ENCODE measurements at regions not wholly inside any gene's neighbourhood (a gene's known extent, or its start where the extent isn't known, plus 50 kb on each side); places are given as distances from the start of the nearest gene placed in this dataset.

DNA sequence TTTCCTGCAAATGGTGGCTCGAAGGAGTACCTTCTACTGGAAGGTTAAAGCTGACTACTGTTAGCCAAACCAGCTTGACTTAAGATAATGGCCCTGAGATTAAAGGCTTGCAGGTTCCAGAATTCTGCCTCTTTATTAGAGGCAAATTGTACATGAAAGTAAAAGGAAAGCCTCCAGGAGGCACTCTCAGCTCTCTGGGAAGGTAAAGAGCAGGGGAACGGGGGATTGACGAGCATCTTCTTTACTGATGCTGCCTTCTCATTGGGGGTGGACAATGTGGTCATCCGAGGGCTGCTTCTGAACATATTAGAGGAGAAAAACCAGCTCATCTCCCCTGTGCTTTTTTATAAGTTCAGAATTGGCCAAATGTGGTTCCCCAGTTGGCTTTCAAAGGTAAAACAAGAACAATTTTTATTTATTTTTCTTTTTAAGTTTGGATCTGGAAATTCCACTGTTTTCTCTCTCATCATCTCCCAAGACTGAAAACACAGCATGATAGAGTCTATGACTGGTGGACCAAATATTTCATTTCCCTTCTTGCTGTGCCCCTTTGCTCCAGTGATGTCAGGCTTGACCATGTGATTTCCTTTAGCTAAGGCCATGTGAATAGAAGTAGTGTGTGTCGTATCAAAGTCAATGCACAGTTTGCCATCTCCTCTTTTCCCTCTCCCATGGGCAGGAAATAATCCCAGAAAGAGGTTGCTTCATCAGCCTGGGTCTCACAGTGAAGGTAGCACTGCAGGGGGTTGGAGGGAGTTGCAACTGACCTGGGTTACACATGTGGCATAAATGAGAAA is 292.7 kb downstream of the PRDM2 start:
- H3K9me3 ChIP-seq (ENCODE audit: control insufficient read depth in 1 of 2, low read length in 2 of 2), result no peaks in the 10 kb centered on the region
- ChIA-PET CTCF (ENCODE audit: partially characterized antibody) (no interaction called here), POLR2A (ENCODE audit: partially characterized antibody) (no interaction called here)
- H3K36me3 ChIP-seq (ENCODE audit: insufficient read depth, low read length), result no peaks in the 10 kb centered on the region
- Mint-ChIP-seq H3K4me1 (no peaks in the 10 kb centered on the region), H3K4me3 (no peak overlapping the region), H3K36me3 (no peaks in the 10 kb centered on the region), H3K9me3 (peaks cover 5 to 22% (median 14%) of the 10 kb centered on the region in 8 donors), H3K27ac (no peak overlapping the region), H3K27me3 (peaks cover 16 to 20% of the 10 kb centered on the region in 2 donors)
- no peaks in the 10 kb centered on the region for H3K4me1 ChIP-seq (ENCODE audit: insufficient read depth, low read length)
- DNase-seq, result no peak
- H3K27ac ChIP-seq (ENCODE audit: low read depth, low read length), result no peak overlapping the region
- H3K4me3 ChIP-seq (ENCODE audit: low read length in 2 of 2), result no peak overlapping the region
- H3K27me3 ChIP-seq (ENCODE audit: insufficient read depth, low read length), result no peaks in the 10 kb centered on the region
- intact Hi-C loops (cut with micrococcal nuclease), result no loop called here

DNA sequence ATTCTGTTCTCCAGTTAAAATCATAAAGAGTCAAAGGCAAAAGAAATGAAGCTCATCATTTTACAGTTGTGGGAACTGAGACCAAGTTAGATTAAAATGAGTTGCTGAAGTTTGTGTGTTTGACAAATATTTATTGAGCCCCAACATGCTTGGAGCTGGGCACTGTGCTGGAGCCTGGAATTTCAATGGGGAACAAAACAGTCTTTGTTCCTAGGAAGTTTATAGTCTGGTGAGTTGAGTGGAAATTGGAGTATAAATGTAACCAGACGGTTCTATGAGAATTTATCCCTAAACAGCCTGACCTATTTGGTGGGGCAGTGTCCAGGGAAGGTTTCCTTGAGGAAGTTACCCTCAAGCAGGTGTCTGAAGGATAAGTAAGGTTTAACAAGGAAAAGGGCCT is 294.4 kb downstream of the PRDM2 start:
- Mint-ChIP-seq H3K27me3 (peaks cover 16 to 20% of the 10 kb centered on the region in 2 donors), H3K27ac (no peak overlapping the region), H3K4me3 (no peak overlapping the region), H3K9me3 (peaks cover 5 to 32% (median 22%) of the 10 kb centered on the region in 8 donors), H3K36me3 (no peaks in the 10 kb centered on the region), H3K4me1 (no peaks in the 10 kb centered on the region)
- Histone ChIP-seq H3K9me3 (ENCODE audit: control insufficient read depth in 1 of 2, low read length in 2 of 2) (no peaks in the 10 kb centered on the region), H3K4me1 (ENCODE audit: insufficient read depth, low read length) (no peaks in the 10 kb centered on the region), H3K27ac (ENCODE audit: low read depth, low read length) (no peak overlapping the region), H3K27me3 (ENCODE audit: insufficient read depth, low read length) (no peaks in the 10 kb centered on the region), H3K36me3 (ENCODE audit: insufficient read depth, low read length) (no peaks in the 10 kb centered on the region), H3K4me3 (ENCODE audit: low read length in 2 of 2) (no peak overlapping the region)
- no peak for DNase-seq
- ChIA-PET POLR2A (ENCODE audit: partially characterized antibody) (no interaction called here), CTCF (ENCODE audit: partially characterized antibody) (no interaction called here)
- intact Hi-C loops (cut with micrococcal nuclease), result no loop called here

DNA sequence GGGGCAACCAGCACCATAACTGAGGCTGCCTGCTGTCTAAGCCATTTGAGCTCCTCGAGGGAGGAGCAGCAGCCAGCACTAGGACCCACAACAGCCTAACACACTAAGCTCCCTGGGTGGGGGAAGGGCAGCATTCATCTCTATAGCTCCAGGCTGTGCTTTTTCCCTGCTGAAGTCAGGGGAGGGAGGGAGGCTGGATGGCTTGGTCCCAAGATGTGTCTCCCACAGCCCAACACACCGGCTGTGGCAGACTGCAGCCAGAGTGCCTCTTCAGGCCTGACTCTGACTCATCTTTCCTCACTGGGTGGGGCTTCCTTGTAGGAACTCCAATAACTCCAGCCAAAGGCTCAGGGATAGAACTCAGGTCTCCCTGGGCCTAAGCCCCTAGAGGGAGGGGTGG is 296.3 kb downstream of the PRDM2 start:
- H3K36me3 Mint-ChIP-seq, result peaks cover 0 to 3% of the 10 kb centered on the region in 2 donors
- CTCF ChIA-PET (ENCODE audit: partially characterized antibody), result no interaction called here

DNA sequence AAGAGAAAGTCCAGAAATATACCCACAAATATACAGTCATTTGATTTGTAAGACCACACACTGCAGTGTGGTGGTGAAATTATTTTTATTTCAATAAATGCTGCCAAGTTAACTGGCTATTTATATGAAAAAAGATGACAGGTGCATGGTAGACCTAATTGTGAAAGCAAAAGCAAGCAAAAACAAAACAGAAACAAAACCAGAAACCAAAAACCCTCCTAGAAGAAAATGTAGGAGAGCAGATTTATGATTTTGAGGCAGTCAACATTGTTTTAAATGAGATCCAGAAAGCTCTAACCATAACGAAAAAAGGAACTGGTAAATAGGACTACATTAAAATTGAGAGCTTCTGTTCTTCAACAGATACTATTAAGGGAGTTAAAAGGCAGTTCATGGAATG is 303.6 kb downstream of the PRDM2 start:
- peaks cover 0 to 1% of the 10 kb centered on the region in 2 donors for H3K27me3 Mint-ChIP-seq
- intact Hi-C loops (cut with micrococcal nuclease), result no loop called here
- H3K4me1 Mint-ChIP-seq, result no peaks in the 10 kb centered on the region
- CTCF ChIA-PET (ENCODE audit: partially characterized antibody), result no interaction called here
- H3K27me3 ChIP-seq (ENCODE audit: insufficient read depth, low read length), result no peaks in the 10 kb centered on the region
- no peak overlapping the region for H3K4me3 ChIP-seq (ENCODE audit: low read length in 2 of 2)
- H3K36me3 ChIP-seq (ENCODE audit: insufficient read depth, low read length), result no peaks in the 10 kb centered on the region
- POLR2A ChIA-PET (ENCODE audit: partially characterized antibody), result no interaction called here
- H3K9me3 ChIP-seq (ENCODE audit: control insufficient read depth in 1 of 2, low read length in 2 of 2), result no peaks in the 10 kb centered on the region
- no peaks in the 10 kb centered on the region for H3K4me1 ChIP-seq (ENCODE audit: insufficient read depth, low read length)
- no peak overlapping the region for H3K27ac Mint-ChIP-seq
- no peak overlapping the region for H3K27ac ChIP-seq (ENCODE audit: low read depth, low read length)
- DNase-seq, result no peak
- peaks cover 8 to 47% (median 25%) of the 10 kb centered on the region in 8 donors for H3K9me3 Mint-ChIP-seq
- H3K4me3 Mint-ChIP-seq, result no peak overlapping the region
- H3K36me3 Mint-ChIP-seq, result peaks cover 0 to 3% of the 10 kb centered on the region in 2 donors

More for the DNA sequence above, 296.3 kb downstream of the PRDM2 start:
- Mint-ChIP-seq H3K4me1 (no peaks in the 10 kb centered on the region), H3K27ac (no peak overlapping the region), H3K27me3 (peaks cover 13 to 20% of the 10 kb centered on the region in 2 donors), H3K9me3 (peaks cover 9 to 48% (median 33%) of the 10 kb centered on the region in 8 donors), H3K4me3 (no peak overlapping the region)
- Histone ChIP-seq H3K27me3 (ENCODE audit: insufficient read depth, low read length) (no peaks in the 10 kb centered on the region), H3K4me1 (ENCODE audit: insufficient read depth, low read length) (no peaks in the 10 kb centered on the region), H3K4me3 (ENCODE audit: low read length in 2 of 2) (no peak overlapping the region), H3K27ac (ENCODE audit: low read depth, low read length) (no peak overlapping the region), H3K9me3 (ENCODE audit: control insufficient read depth in 1 of 2, low read length in 2 of 2) (no peaks in the 10 kb centered on the region), H3K36me3 (ENCODE audit: insufficient read depth, low read length) (no peaks in the 10 kb centered on the region)
- POLR2A ChIA-PET (ENCODE audit: partially characterized antibody), result no interaction called here
- no peak for DNase-seq
- intact Hi-C loops (cut with micrococcal nuclease), result no loop called here

DNA sequence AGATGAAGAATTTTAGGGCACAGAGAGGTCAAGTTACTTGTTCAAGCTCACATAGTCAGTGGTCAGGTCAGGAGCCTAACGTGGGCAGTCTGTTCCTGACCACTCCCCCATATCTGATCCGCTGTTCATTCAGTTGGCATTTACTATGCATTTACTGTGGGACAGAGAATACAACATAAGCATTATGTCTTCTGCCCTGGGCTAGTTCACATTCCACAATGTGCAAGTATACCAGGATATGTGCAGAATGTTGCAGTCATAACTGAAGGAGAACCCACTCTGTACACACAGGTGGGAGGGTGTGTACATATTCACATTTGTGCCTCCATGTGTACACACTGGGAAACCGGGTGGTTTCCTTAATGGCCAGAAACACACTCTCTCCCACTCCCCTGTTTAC is 309.6 kb downstream of the PRDM2 start:
- Mint-ChIP-seq H3K27ac (no peak overlapping the region), H3K9me3 (peaks cover 0 to 9% (median 4%) of the 10 kb centered on the region in 8 donors), H3K36me3 (no peaks in the 10 kb centered on the region), H3K4me3 (no peak overlapping the region), H3K27me3 (peaks cover 1 to 3% of the 10 kb centered on the region in 2 donors), H3K4me1 (no peaks in the 10 kb centered on the region)
- Histone ChIP-seq H3K27ac (ENCODE audit: low read depth, low read length) (no peak overlapping the region), H3K9me3 (ENCODE audit: control insufficient read depth in 1 of 2, low read length in 2 of 2) (no peaks in the 10 kb centered on the region), H3K27me3 (ENCODE audit: insufficient read depth, low read length) (no peaks in the 10 kb centered on the region), H3K4me1 (ENCODE audit: insufficient read depth, low read length) (no peaks in the 10 kb centered on the region), H3K36me3 (ENCODE audit: insufficient read depth, low read length) (no peaks in the 10 kb centered on the region), H3K4me3 (ENCODE audit: low read length in 2 of 2) (no peak overlapping the region)
- intact Hi-C loops (cut with micrococcal nuclease), result no loop called here
- ChIA-PET POLR2A (ENCODE audit: partially characterized antibody) (no interaction called here), CTCF (ENCODE audit: partially characterized antibody) (no interaction called here)
- no peak for DNase-seq

DNA sequence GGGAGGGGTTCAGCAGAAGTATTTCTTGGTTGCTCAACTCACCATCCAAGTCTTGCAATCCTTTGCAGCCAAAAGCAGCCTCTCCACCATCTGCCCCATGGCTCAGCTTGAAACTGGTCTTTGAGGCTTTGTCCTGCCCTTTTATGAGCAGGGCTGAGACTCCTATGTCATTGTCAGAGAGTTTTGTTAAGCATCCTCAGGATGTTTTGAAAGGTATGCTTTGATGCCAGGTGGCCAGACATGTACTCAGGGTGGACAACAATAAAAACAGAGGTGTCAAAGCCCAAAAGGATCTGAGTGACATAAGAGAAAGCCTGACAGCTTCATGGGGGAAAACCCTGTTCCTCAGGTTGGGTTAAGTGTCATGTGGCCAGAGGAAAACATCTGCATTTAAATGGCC is 310.5 kb downstream of the PRDM2 start:
- Mint-ChIP-seq H3K27me3 (peaks cover 2 to 3% of the 10 kb centered on the region in 2 donors), H3K4me1 (no peaks in the 10 kb centered on the region), H3K36me3 (no peaks in the 10 kb centered on the region), H3K9me3 (peaks cover 0 to 9% (median 4%) of the 10 kb centered on the region in 8 donors), H3K4me3 (no peak overlapping the region), H3K27ac (no peak overlapping the region)
- Histone ChIP-seq H3K9me3 (ENCODE audit: control insufficient read depth in 1 of 2, low read length in 2 of 2) (no peaks in the 10 kb centered on the region), H3K4me3 (ENCODE audit: low read length in 2 of 2) (no peak overlapping the region), H3K4me1 (ENCODE audit: insufficient read depth, low read length) (no peaks in the 10 kb centered on the region), H3K27ac (ENCODE audit: low read depth, low read length) (no peak overlapping the region), H3K27me3 (ENCODE audit: insufficient read depth, low read length) (no peaks in the 10 kb centered on the region), H3K36me3 (ENCODE audit: insufficient read depth, low read length) (no peaks in the 10 kb centered on the region)
- ChIA-PET CTCF (ENCODE audit: partially characterized antibody) (no interaction called here), POLR2A (ENCODE audit: partially characterized antibody) (no interaction called here)
- no peak for DNase-seq
- intact Hi-C loops (cut with micrococcal nuclease), result no loop called here

DNA sequence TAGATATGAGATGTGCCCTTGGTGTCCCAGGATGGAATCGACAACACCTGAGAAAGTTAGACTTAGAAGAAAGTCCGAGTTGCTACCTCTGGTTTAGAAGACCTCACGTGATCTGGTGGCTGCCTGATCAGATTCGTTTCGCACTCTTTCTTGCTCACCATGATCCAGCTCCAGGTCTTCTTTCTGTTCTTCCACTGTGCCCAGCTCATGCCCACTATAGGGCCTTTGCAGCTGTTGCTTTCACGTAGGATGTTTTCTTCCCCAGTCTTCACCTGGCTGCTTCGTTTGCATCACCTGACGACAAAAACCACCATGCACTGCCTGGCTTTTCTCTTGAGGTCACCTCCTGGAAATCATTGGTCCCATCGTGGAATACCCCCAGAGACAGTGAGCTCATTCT is 311.1 kb downstream of the PRDM2 start:
- H3K4me3 Mint-ChIP-seq, result no peak overlapping the region
- no peaks in the 10 kb centered on the region for H3K4me1 Mint-ChIP-seq
- H3K27me3 Mint-ChIP-seq, result peaks cover 3 to 5% of the 10 kb centered on the region in 2 donors
- ChIA-PET CTCF (ENCODE audit: partially characterized antibody) (no interaction called here), POLR2A (ENCODE audit: partially characterized antibody) (no interaction called here)
- Histone ChIP-seq H3K27ac (ENCODE audit: low read depth, low read length) (no peak overlapping the region), H3K36me3 (ENCODE audit: insufficient read depth, low read length) (no peaks in the 10 kb centered on the region), H3K27me3 (ENCODE audit: insufficient read depth, low read length) (no peaks in the 10 kb centered on the region), H3K9me3 (ENCODE audit: control insufficient read depth in 1 of 2, low read length in 2 of 2) (no peaks in the 10 kb centered on the region), H3K4me3 (ENCODE audit: low read length in 2 of 2) (no peak overlapping the region), H3K4me1 (ENCODE audit: insufficient read depth, low read length) (no peaks in the 10 kb centered on the region)
- no peak overlapping the region for H3K27ac Mint-ChIP-seq
- peaks cover 0 to 9% (median 4%) of the 10 kb centered on the region in 8 donors for H3K9me3 Mint-ChIP-seq
- H3K36me3 Mint-ChIP-seq, result no peaks in the 10 kb centered on the region
- intact Hi-C loops (cut with micrococcal nuclease), result no loop called here
- no peak for DNase-seq
